CD14-positive monocyte (primary cell): ENCODE measurements at regions not wholly inside any gene's neighbourhood (a gene's known extent, or its start where the extent isn't known, plus 50 kb on each side); places are given as distances from the start of the nearest gene placed in this dataset.

ENCODE experiments used
- DNase-seq, 3 donors: peaks; one replicate each; pipeline ENCODE4 v3.0.0-alpha.2; 2011 to 2022
- H2AFZ ChIP-seq: 2 replicates; pipeline ENCODE4 v1.6.0; 2012; ENCODE audit warnings: mild to moderate bottlenecking, low read depth, low read length, inconsistent platforms; ENCODE audit not compliant: insufficient read depth, poor library complexity, severe bottlenecking
- H3K27ac ChIP-seq, 2 donors: 1 replicate in 1 of 2; 2 replicates in 1 of 2; pipeline ENCODE4 v1.5.1; 2012 to 2013; ENCODE audit warnings: low read length in 2 of 2, control low read depth in 1 of 2, inconsistent platforms in 1 of 2, low read depth in 1 of 2, mild to moderate bottlenecking in 1 of 2
- H3K27me3 ChIP-seq, 2 donors: one replicate each; pipeline versions ENCODE4 v1.6.0 to v1.6.1; 2011 to 2013; ENCODE audit warnings: low read length in 2 of 2; ENCODE audit not compliant: control insufficient read depth in 2 of 2, insufficient read depth in 2 of 2
- H3K36me3 ChIP-seq, 2 donors: replicated peaks in 1 of 2; 1 replicate in 1 of 2; 2 replicates in 1 of 2; pipeline versions ENCODE4 v1.5.1 to v1.6.1; 2012 to 2013; ENCODE audit warnings: low read length in 2 of 2, control low read depth in 1 of 2, inconsistent platforms in 1 of 2, mild to moderate bottlenecking in 1 of 2; ENCODE audit not compliant: insufficient read depth in 2 of 2, control insufficient read depth in 1 of 2
- H3K4me1 ChIP-seq, 2 donors: 1 replicate in 1 of 2; 2 replicates in 1 of 2; pipeline versions ENCODE4 v1.5.1 to v1.6.1; 2012 to 2013; ENCODE audit warnings: low read length in 2 of 2, control low read depth in 1 of 2, inconsistent platforms in 1 of 2, mild to moderate bottlenecking in 1 of 2, moderate library complexity in 1 of 2; ENCODE audit not compliant: insufficient read depth in 2 of 2, control insufficient read depth in 1 of 2
- H3K4me2 ChIP-seq: replicated peaks from 2 replicates; pipeline ENCODE3; 2012; ENCODE audit warnings: low read length, moderate library complexity, mild to moderate bottlenecking; ENCODE audit not compliant: poor library complexity, severe bottlenecking; ENCODE audit errors: extremely low read depth
- H3K4me3 ChIP-seq, 3 experiments: fragments of 200-600 bp in 1 of 3; sonication (generic) in 1 of 3; replicated peaks in 1 of 3; 1 replicate in 2 of 3; 2 replicates in 1 of 3; pipeline ENCODE4 v1.5.1; 2011 to 2013; ENCODE audit warnings: low read length in 3 of 3, mild to moderate bottlenecking in 3 of 3, control low read depth in 2 of 3, low read depth in 2 of 3, inconsistent platforms in 1 of 3, moderate library complexity in 1 of 3
- H3K79me2 ChIP-seq: 2 replicates; pipeline ENCODE4 v1.6.0; 2012; ENCODE audit warnings: mild to moderate bottlenecking, control low read depth, inconsistent platforms, low read length, moderate library complexity; ENCODE audit not compliant: insufficient read depth
- H3K9ac ChIP-seq: 2 replicates; pipeline ENCODE4 v1.6.0; 2017; ENCODE audit warnings: low read length, mild to moderate bottlenecking; ENCODE audit not compliant: insufficient read depth, poor library complexity, severe bottlenecking
- H3K9me3 ChIP-seq, 2 donors: replicated peaks in 1 of 2; 1 replicate in 1 of 2; 2 replicates in 1 of 2; pipeline versions ENCODE4 v1.5.1 to v1.6.1; 2012 to 2013; ENCODE audit warnings: low read length in 2 of 2, control low read depth in 1 of 2; ENCODE audit not compliant: control insufficient read depth in 1 of 2, insufficient read depth in 1 of 2
- H4K20me1 ChIP-seq: 2 replicates; pipeline ENCODE4 v1.6.0; 2012; ENCODE audit warnings: mild to moderate bottlenecking, low read length, control low read depth, moderate library complexity; ENCODE audit not compliant: insufficient read depth
- H3K27ac Mint-ChIP-seq, 7 donors: one replicate each; pipeline ENCODE4 v1.8.0; 2020; ENCODE audit warnings: mild to moderate bottlenecking in 7 of 7, mixed read lengths in 7 of 7, moderate library complexity in 6 of 7, inconsistent platforms in 2 of 7
- H3K27me3 Mint-ChIP-seq, 3 donors: one replicate each; pipeline ENCODE4 v1.8.0; 2021 to 2022; ENCODE audit warnings: low read depth in 3 of 3, mild to moderate bottlenecking in 3 of 3, mixed read lengths in 3 of 3, moderate library complexity in 3 of 3, inconsistent platforms in 1 of 3
- H3K36me3 Mint-ChIP-seq, 2 donors: one replicate each; pipeline ENCODE4 v1.8.0; 2020; ENCODE audit warnings: mixed read lengths in 2 of 2, inconsistent platforms in 1 of 2, mild to moderate bottlenecking in 1 of 2
- H3K4me1 Mint-ChIP-seq: one replicate; pipeline ENCODE4 v1.8.0; 2020; ENCODE audit warnings: mild to moderate bottlenecking, mixed read lengths
- H3K4me3 Mint-ChIP-seq, 2 donors: one replicate each; pipeline ENCODE4 v1.8.0; 2020; ENCODE audit warnings: mild to moderate bottlenecking in 2 of 2, mixed read lengths in 2 of 2, moderate library complexity in 1 of 2
- H3K9me3 Mint-ChIP-seq, 7 donors: one replicate each; pipeline ENCODE4 v1.8.0; 2020 to 2022; ENCODE audit warnings: mixed read lengths in 7 of 7, mild to moderate bottlenecking in 6 of 7, moderate library complexity in 6 of 7, inconsistent platforms in 2 of 7
- WGBS: methylation state at CpG from one replicate; pipeline ENCODE4 v1.1.5; 2013; ENCODE audit warnings: missing lambda C conversion rate; ENCODE audit not compliant: insufficient coverage; 5-methylcytosine and 5-hydroxymethylcytosine counted together
- intact Hi-C, 2 donors: fragments of 100-400 bp; cut with micrococcal nuclease; formaldehyde crosslinking; loops; one replicate each; pipeline versions ENCODE4 v1.15.0 to v1.15.1; 2023
- TF ChIP-seq, protein P1 (sequence below): fragments of 200-600 bp; IDR thresholded peaks from one replicate; pipeline ENCODE4 v1.8.0; 2022; ENCODE audit warnings: antibody characterized with exemption, mild to moderate bottlenecking

DNA sequence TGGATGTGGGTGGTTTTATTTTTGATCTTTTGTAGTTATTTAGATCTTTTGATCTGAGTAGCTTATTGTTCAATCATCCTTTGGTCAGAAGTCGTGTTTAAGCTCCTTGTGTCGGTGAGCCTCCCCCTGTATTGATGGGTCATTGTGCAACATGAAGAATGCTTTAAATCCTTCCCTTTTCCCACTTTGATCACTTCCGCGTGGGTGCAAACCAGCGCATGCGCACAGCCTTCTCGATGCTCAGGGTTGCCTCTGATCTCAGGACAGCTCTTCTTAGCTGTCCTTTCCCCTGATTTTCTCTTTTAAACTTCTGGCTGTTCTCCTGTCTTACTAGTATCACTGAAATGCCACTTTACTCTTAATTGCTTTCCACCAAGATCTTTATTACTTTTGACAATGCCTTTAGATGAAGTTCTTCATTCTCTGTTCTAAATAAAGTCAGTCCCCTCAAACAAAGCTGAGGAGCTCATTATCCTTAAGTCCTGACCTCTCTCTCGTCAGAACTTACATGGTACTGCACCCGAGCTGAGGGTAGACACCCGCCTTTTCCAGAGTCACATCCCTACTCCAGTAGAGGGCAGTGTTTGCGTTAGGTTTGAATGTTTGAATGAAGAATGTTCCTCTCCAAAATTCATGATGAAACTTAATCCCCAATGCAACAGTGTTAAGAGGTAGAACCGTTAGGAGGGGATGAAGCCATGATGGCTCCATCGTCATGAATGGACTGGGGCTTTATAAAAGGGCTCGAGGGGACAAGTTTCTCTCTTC, 547.9 kb upstream of the TMPRSS15 start:
- no peaks in the 10 kb centered on the region for H3K4me1 ChIP-seq
- 80% methylated on average over 9 of the region's 14 CpGs for WGBS
- no peaks in the 10 kb centered on the region for H4K20me1 ChIP-seq
- H3K4me3 ChIP-seq, result no peak overlapping the region
- H3K9me3 ChIP-seq, result no peaks in the 10 kb centered on the region
- no peak overlapping the region for H3K4me3 Mint-ChIP-seq
- H3K9me3 Mint-ChIP-seq, result peaks cover 0 to 4% (median 0%) of the 10 kb centered on the region in 7 donors
- H3K36me3 Mint-ChIP-seq, result no peaks in the 10 kb centered on the region
- peaks cover 0 to 1% (median 0%) of the 10 kb centered on the region in 3 donors for H3K27me3 Mint-ChIP-seq
- no peak for DNase-seq
- intact Hi-C loops, result no loop called here
- H3K27me3 ChIP-seq, result no peaks in the 10 kb centered on the region
- H2AFZ ChIP-seq, result no peak overlapping the region
- H3K27ac Mint-ChIP-seq, result no peak overlapping the region
- H3K4me2 ChIP-seq, result no peak overlapping the region
- no peaks in the 10 kb centered on the region for H3K36me3 ChIP-seq
- H3K27ac ChIP-seq, result no peak overlapping the region
- TF ChIP-seq, protein P1, sequence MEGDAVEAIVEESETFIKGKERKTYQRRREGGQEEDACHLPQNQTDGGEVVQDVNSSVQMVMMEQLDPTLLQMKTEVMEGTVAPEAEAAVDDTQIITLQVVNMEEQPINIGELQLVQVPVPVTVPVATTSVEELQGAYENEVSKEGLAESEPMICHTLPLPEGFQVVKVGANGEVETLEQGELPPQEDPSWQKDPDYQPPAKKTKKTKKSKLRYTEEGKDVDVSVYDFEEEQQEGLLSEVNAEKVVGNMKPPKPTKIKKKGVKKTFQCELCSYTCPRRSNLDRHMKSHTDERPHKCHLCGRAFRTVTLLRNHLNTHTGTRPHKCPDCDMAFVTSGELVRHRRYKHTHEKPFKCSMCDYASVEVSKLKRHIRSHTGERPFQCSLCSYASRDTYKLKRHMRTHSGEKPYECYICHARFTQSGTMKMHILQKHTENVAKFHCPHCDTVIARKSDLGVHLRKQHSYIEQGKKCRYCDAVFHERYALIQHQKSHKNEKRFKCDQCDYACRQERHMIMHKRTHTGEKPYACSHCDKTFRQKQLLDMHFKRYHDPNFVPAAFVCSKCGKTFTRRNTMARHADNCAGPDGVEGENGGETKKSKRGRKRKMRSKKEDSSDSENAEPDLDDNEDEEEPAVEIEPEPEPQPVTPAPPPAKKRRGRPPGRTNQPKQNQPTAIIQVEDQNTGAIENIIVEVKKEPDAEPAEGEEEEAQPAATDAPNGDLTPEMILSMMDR, result no peak
- H3K4me1 Mint-ChIP-seq, result no peaks in the 10 kb centered on the region
- H3K9ac ChIP-seq, result no peak overlapping the region
- H3K79me2 ChIP-seq, result no peaks in the 10 kb centered on the region

DNA sequence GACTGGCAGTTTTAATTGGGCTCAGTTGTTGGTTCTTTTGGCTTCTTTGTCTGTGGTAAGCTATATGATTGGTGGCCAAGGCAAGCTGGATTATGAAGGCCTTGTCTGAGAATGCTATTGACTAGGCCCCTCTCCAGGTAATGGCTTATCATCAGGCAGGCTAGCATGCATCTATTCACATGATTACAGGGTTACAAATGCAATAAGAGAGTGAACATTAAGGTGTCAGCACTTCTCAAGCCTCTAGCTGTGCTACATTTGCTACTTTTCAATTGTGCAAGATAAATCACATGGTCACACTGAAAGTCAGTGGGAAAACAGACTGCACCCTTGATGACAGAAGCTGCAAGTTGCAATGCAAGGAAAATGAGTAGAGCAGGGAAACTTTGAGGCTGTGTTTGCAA, 550.9 kb upstream of the TMPRSS15 start:
- Histone ChIP-seq H3K27me3 (no peaks in the 10 kb centered on the region), H3K9me3 (no peaks in the 10 kb centered on the region), H4K20me1 (no peaks in the 10 kb centered on the region), H3K4me3 (no peak overlapping the region), H3K4me2 (no peak overlapping the region), H3K79me2 (no peaks in the 10 kb centered on the region), H3K4me1 (no peaks in the 10 kb centered on the region), H3K9ac (no peak overlapping the region), H3K36me3 (no peaks in the 10 kb centered on the region), H2AFZ (no peak overlapping the region), H3K27ac (no peak overlapping the region)
- no peak for DNase-seq
- Mint-ChIP-seq H3K36me3 (no peaks in the 10 kb centered on the region), H3K27ac (no peak overlapping the region), H3K4me3 (no peak overlapping the region), H3K4me1 (no peaks in the 10 kb centered on the region), H3K9me3 (no peaks in the 10 kb centered on the region), H3K27me3 (peaks cover 0 to 1% (median 0%) of the 10 kb centered on the region in 3 donors)
- intact Hi-C loops, result no loop called here
- TF ChIP-seq, protein P1, result no peak
